Activated CD4-positive, alpha-beta T cell treated with anti-CD3 and anti-CD28 coated beads for 36 hours (primary cell): ENCODE measurements at regions not wholly inside any gene's neighbourhood (a gene's known extent, or its start where the extent isn't known, plus 50 kb on each side); places are given as distances from the start of the nearest gene placed in this dataset.

Experiments
- ATAC-seq: fragments of 200-7000 bp; cut with Tn5 transposase; one replicate; pipeline ENCODE4 v1.10.0; 2021; ENCODE audit warnings: mild to moderate bottlenecking, moderate library complexity
- CTCF ChIA-PET: fragments of 350-600 bp; sonication (Branson Sonifier 250); formaldehyde crosslinking; loops from one replicate; lab custom pipeline; 2021; ENCODE audit warnings: antibody characterized with exemption; lab: Charles Lee
- POLR2A ChIA-PET: fragments of 350-600 bp; sonication (Branson Sonifier 250); formaldehyde crosslinking; loops from one replicate; lab custom pipeline; 2021; ENCODE audit warnings: antibody characterized with exemption, inconsistent platforms; lab: Charles Lee
- DNase-seq: peaks from one replicate; pipeline ENCODE4 v3.0.0-alpha.2; 2020
- H3K27ac Mint-ChIP-seq: one replicate; pipeline ENCODE4 v1.8.0; 2021; ENCODE audit warnings: mixed read lengths
- H3K27me3 Mint-ChIP-seq: one replicate; pipeline ENCODE4 v1.8.0; 2021; ENCODE audit warnings: mixed read lengths
- H3K36me3 Mint-ChIP-seq: one replicate; pipeline ENCODE4 v1.8.0; 2021; ENCODE audit warnings: low read depth, mixed read lengths
- H3K4me1 Mint-ChIP-seq: one replicate; pipeline ENCODE4 v1.8.0; 2021; ENCODE audit warnings: mixed read lengths
- H3K4me3 Mint-ChIP-seq: one replicate; pipeline ENCODE4 v1.8.0; 2021; ENCODE audit warnings: mild to moderate bottlenecking, moderate library complexity, mixed read lengths
- H3K9me3 Mint-ChIP-seq: one replicate; pipeline ENCODE4 v1.8.0; 2021; ENCODE audit warnings: low read depth, mixed read lengths
- intact Hi-C, 2 experiments: fragments of 100-400 bp; cut with DNase I in 1 of 2; cut with micrococcal nuclease in 1 of 2; formaldehyde crosslinking; loops; one replicate each; pipeline versions ENCODE4 v1.14.2 to v1.15.1; 2022 to 2024; cut with DNase I, micrococcal nuclease

DNA sequence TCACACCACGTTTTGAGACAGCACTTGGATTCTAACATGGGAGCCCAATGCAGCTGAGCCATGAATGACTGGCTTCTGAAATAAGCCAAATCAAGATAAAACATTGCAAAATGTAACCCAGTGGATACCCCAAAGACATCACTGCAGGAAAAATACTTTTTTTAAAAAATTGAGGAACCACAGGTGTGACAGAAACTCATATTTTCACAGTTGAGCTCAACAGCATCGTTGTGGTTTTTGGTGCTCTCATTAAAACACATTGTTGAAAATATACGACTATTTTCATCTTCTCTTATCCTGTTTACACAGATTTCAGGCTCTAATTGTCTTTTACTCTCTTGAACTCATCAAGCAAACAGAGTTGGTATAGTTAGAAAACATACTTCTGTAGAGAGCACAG lies 429.3 kb upstream of the VRK2 start:
- POLR2A ChIA-PET = no interaction called here
- Mint-ChIP-seq H3K4me1 (no peaks in the 10 kb centered on the region), H3K36me3 (no peaks in the 10 kb centered on the region), H3K27ac (no peak overlapping the region), H3K9me3 (peaks cover 2% of the 10 kb centered on the region), H3K27me3 (no peaks in the 10 kb centered on the region), H3K4me3 (no peak overlapping the region)
- no peak for DNase-seq
- CTCF ChIA-PET = no interaction called here
- no peak for ATAC-seq
- intact Hi-C loops = no loop called here

DNA sequence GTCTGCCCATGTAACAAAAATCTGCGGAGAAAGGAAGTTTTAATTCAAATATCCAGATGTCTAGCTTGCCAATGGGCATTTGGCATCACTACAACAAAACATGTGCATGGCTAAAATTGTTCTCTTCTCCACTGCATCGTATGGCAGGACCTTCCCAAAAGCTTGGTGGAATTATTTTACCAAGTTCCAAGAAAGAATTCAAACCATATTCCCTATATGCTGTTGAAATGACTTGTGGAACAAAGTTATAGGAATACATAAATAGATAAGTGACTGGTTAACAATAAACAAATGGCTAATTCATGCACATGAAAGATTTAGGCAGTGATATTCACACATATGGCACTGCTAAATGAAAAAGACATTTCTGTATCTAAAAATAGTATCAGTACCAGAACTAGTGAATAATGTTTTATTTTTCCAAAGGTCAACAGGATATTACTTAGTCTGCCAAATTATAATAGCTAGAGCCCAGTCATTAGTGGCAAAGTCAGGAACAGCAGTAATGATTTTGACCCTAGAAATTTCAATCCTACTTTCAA lies 425.4 kb upstream of the VRK2 start:
- DNase-seq = no peak
- intact Hi-C loops = no loop called here
- Mint-ChIP-seq H3K4me1 (no peaks in the 10 kb centered on the region), H3K27ac (no peak overlapping the region), H3K9me3 (peaks cover 2% of the 10 kb centered on the region), H3K36me3 (no peaks in the 10 kb centered on the region), H3K4me3 (no peak overlapping the region), H3K27me3 (no peaks in the 10 kb centered on the region)
- ATAC-seq = no peak
- CTCF ChIA-PET = interaction anchor here (1.1 kb wide), 1 partner anchor 35 kb away, joined by 3 read pairs; no protein-coding TSS in a partner anchor
- POLR2A ChIA-PET = no interaction called here

DNA sequence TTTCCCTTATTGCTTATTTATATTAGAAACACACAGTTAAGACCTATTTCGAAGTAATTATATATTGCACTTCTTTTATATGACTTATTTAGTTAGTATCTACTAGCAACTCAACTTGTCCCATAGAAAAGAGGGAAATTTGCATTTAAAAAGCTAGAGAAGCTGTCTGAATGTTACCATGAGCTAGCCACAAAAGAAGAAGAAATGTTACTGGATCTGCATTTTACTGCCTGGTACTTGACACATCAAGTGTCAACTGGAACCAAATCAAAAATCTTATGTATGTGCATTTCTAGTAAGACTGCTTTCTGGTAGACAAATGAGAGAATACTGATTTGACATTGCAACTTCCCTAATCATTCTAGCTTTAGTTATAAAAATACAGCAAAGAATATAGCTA lies 424.6 kb upstream of the VRK2 start:
- no peak for DNase-seq
- no peaks in the 10 kb centered on the region for H3K27me3 Mint-ChIP-seq
- no peaks in the 10 kb centered on the region for H3K4me1 Mint-ChIP-seq
- H3K36me3 Mint-ChIP-seq = no peaks in the 10 kb centered on the region
- no peak for ATAC-seq
- POLR2A ChIA-PET = no interaction called here
- intact Hi-C loops = no loop called here
- peaks cover 2% of the 10 kb centered on the region for H3K9me3 Mint-ChIP-seq
- no peak overlapping the region for H3K4me3 Mint-ChIP-seq
- H3K27ac Mint-ChIP-seq = no peak overlapping the region
- CTCF ChIA-PET = no interaction called here

DNA sequence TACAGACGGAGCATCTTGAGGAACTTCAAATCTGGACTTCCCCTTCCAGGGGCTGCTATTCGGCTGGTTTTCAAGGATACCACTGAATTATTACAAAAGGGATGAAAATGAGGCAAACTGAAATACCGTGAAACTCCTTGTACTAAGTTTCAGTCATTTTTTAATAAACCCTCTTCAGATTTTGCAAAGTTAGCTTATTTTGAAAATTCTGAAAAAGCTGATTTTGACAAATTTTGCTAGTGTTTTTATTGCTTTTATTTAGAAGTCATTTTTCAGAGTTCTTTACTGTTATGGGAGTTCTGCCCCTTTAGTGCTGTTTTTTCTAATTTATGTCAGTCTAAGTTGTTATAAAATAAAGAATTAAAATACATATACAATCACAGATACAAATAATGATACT lies 390.4 kb upstream of the VRK2 start:
- Mint-ChIP-seq H3K4me1 (no peaks in the 10 kb centered on the region), H3K27me3 (no peaks in the 10 kb centered on the region), H3K27ac (no peak overlapping the region), H3K4me3 (no peak overlapping the region), H3K36me3 (no peaks in the 10 kb centered on the region), H3K9me3 (peaks cover 15% of the 10 kb centered on the region)
- DNase-seq (no peak), ATAC-seq (no peak)
- intact Hi-C loops = no loop called here
- ChIA-PET POLR2A (no interaction called here), CTCF (no interaction called here)

DNA sequence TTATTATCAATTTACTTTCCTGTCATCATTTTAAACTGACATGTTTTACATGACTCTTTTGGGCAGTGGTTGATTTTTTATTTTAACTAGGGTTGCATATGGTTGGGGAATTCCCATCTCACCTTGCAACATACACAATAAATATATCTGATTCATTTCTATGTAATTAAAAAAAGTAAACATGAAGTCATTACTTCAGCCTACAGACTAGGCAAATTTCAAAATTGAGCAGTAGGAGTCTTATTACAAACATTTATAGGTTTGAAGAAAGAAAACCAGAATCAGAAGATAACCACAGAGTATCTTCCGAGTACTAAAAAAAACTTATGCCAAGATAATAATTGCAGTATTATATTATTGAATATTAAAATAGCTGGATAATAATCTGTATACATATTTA lies 377.0 kb upstream of the VRK2 start:
- no peaks in the 10 kb centered on the region for H3K36me3 Mint-ChIP-seq
- H3K4me3 Mint-ChIP-seq = no peak overlapping the region
- H3K9me3 Mint-ChIP-seq = no peaks in the 10 kb centered on the region
- no peaks in the 10 kb centered on the region for H3K4me1 Mint-ChIP-seq
- ATAC-seq (no peak), DNase-seq (no peak)
- CTCF ChIA-PET = no interaction called here
- no peak overlapping the region for H3K27ac Mint-ChIP-seq
- POLR2A ChIA-PET = no interaction called here
- intact Hi-C loops = no loop called here
- H3K27me3 Mint-ChIP-seq = no peaks in the 10 kb centered on the region

DNA sequence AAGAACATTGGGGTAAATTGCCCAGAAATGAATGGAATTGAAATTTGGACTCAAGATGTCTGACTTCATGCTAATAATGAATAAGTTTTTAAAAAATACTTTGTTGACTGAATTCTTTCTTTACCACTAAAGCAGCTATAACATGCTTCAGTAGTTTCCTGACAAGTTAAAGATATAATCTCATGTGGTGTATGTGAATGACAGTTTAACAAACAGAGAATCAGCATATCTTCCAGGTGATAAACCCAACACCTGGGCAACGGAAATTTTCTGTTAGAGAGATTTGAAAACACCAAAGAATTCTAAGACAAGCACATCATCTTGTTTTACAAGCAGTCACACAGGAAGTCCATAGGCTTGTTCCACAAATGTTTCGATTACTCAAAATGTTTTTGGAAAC lies 372.6 kb upstream of the VRK2 start:
- intact Hi-C loops = no loop called here
- Mint-ChIP-seq H3K9me3 (no peaks in the 10 kb centered on the region), H3K27ac (no peak overlapping the region), H3K36me3 (no peaks in the 10 kb centered on the region), H3K27me3 (no peaks in the 10 kb centered on the region), H3K4me3 (no peak overlapping the region), H3K4me1 (no peaks in the 10 kb centered on the region)
- CTCF ChIA-PET = no interaction called here
- POLR2A ChIA-PET = no interaction called here
- no peak for ATAC-seq
- DNase-seq = no peak

DNA sequence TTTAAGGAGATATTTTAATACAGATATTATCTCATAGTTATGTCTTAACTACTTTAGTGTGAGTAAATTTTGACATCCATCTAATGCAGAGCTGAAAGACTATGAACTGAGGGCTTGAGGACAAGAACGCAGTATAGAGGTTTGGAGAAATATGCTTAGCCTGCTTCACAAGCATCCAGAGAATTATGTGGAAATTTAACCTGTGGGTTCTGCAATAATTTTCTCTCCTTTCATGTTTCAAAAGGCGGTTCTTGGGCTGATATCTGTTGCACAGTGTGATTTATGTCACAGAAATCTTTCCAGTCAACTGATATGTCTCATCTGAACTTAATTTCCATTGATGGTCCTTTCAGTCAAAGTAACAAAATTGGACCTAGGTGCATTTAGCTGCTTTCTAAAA lies 371.9 kb upstream of the VRK2 start:
- intact Hi-C loops = no loop called here
- Mint-ChIP-seq H3K4me3 (no peak overlapping the region), H3K27ac (no peak overlapping the region), H3K27me3 (no peaks in the 10 kb centered on the region), H3K36me3 (no peaks in the 10 kb centered on the region), H3K9me3 (no peaks in the 10 kb centered on the region), H3K4me1 (no peaks in the 10 kb centered on the region)
- ATAC-seq (no peak), DNase-seq (no peak)
- ChIA-PET CTCF (no interaction called here), POLR2A (no interaction called here)

DNA sequence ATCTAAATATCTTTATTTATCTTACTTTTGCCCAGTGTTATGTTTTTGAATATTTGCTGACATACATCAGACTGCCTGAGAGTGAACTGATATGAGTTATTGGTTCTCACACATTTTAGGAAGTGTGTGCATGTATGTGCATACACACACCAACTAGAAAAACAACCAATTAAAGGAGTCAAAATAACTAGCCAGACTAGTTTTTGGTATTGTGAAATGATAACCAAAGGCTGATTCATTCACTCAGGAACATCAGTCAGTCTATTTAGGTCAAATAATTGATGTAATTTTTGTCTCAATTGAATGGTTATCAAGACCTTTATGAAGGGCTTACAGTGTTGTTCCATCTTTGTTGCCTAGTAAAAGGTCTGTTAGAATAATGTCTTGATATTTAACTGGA lies 369.3 kb upstream of the VRK2 start:
- H3K4me3 Mint-ChIP-seq = no peak overlapping the region
- POLR2A ChIA-PET = no interaction called here
- DNase-seq (no peak), ATAC-seq (no peak)
- CTCF ChIA-PET = no interaction called here
- H3K4me1 Mint-ChIP-seq = no peaks in the 10 kb centered on the region
- no peaks in the 10 kb centered on the region for H3K9me3 Mint-ChIP-seq
- H3K36me3 Mint-ChIP-seq = no peaks in the 10 kb centered on the region
- intact Hi-C loops = no loop called here
- no peaks in the 10 kb centered on the region for H3K27me3 Mint-ChIP-seq
- H3K27ac Mint-ChIP-seq = no peak overlapping the region

DNA sequence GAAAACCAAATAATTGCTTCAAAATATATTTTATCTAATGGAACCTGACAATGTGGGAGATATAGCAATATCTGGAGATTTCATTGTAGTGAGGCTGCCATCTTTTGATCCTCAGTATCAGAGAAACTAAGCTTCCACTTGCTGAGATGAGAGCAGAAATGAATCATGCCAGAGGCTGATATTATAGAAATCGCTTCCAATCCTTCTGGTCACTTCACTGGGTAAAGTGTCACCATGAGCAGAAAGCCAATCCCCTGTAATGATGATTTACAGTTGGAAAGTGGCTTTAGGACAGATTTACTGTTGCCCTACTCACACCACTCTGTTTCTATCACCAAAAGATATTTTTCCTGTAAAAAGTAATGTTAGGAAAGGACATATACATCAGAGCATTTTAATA lies 365.0 kb upstream of the VRK2 start:
- DNase-seq = no peak
- ATAC-seq = no peak
- H3K27me3 Mint-ChIP-seq = no peaks in the 10 kb centered on the region
- H3K27ac Mint-ChIP-seq = no peak overlapping the region
- POLR2A ChIA-PET = no interaction called here
- CTCF ChIA-PET = no interaction called here
- intact Hi-C loops = no loop called here
- H3K36me3 Mint-ChIP-seq = no peaks in the 10 kb centered on the region
- no peaks in the 10 kb centered on the region for H3K9me3 Mint-ChIP-seq
- H3K4me1 Mint-ChIP-seq = no peaks in the 10 kb centered on the region
- no peak overlapping the region for H3K4me3 Mint-ChIP-seq

DNA sequence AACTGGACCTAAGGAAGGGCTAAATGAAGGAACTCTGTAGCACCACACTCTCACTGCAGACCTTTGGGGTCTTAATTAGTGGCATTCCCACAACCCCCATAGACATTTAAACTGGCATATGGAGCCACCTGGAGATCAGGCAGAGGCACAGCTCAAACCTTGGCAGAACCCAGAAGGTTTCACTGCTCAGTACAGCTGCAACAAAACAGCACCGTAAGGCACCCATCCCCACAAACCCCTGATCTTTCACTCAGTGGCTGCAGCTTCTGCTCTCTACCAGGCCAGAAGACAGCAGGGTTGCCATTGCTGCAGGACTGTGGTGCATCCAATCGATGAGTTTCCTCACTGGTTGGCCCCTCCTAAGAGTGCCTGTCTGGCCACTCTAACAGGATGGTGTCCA lies 361.6 kb upstream of the VRK2 start:
- H3K4me1 Mint-ChIP-seq = no peaks in the 10 kb centered on the region
- DNase-seq (no peak), ATAC-seq (no peak)
- intact Hi-C loops = no loop called here
- H3K9me3 Mint-ChIP-seq = peaks cover 11% of the 10 kb centered on the region
- ChIA-PET CTCF (no interaction called here), POLR2A (no interaction called here)
- no peaks in the 10 kb centered on the region for H3K27me3 Mint-ChIP-seq
- H3K27ac Mint-ChIP-seq = no peak overlapping the region
- no peak overlapping the region for H3K4me3 Mint-ChIP-seq
- H3K36me3 Mint-ChIP-seq = no peaks in the 10 kb centered on the region

DNA sequence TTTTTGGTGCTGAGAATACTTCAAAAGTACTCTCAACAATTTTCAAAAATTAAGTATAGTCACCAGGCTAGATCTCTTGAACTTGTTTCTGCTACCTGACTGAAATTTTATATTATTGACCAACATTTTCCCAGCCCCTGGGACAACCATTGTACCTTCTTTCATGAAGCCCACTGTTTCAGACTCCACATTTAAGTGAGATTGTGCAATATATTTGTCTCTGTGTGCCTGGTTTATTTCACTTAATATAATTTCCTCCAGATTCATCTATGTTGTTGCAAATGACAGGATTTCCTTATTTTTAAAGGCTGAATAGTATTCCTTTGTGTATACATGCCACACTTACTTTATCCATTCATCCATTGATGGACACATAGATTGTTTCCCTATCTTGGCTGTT lies 354.2 kb upstream of the VRK2 start:
- POLR2A ChIA-PET = no interaction called here
- ATAC-seq = no peak
- Mint-ChIP-seq H3K9me3 (peaks cover 16% of the 10 kb centered on the region), H3K27ac (no peak overlapping the region), H3K4me3 (no peak overlapping the region), H3K4me1 (no peaks in the 10 kb centered on the region), H3K36me3 (no peaks in the 10 kb centered on the region), H3K27me3 (no peaks in the 10 kb centered on the region)
- DNase-seq = no peak
- intact Hi-C loops = no loop called here
- CTCF ChIA-PET = no interaction called here

DNA sequence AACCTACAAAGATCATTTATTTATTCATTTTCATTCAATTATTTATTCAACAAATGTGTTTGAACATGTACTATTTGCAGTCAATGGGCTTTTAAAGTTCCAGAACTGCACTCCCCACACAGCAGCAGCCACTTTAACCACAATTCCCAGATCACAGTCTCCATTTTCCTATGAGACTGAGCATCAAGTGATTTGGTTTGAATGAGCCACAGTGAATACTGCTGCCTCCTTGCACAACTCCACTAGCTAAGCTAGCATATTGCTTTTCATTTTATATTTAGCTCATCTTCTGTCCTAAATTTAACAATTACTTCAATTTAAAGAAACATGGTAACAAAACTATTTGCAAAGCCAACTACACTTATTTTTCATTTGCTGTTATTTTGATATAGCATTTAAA lies 353.4 kb upstream of the VRK2 start:
- intact Hi-C loops = no loop called here
- H3K27me3 Mint-ChIP-seq = no peaks in the 10 kb centered on the region
- ChIA-PET POLR2A (no interaction called here), CTCF (interaction anchor here (0.7 kb wide), 1 partner anchor 810 kb away, joined by 3 read pairs; no protein-coding TSS in a partner anchor)
- H3K4me3 Mint-ChIP-seq = no peak overlapping the region
- H3K27ac Mint-ChIP-seq = no peak overlapping the region
- H3K9me3 Mint-ChIP-seq = peaks cover 16% of the 10 kb centered on the region
- no peaks in the 10 kb centered on the region for H3K4me1 Mint-ChIP-seq
- no peak for DNase-seq
- no peak for ATAC-seq
- H3K36me3 Mint-ChIP-seq = no peaks in the 10 kb centered on the region

DNA sequence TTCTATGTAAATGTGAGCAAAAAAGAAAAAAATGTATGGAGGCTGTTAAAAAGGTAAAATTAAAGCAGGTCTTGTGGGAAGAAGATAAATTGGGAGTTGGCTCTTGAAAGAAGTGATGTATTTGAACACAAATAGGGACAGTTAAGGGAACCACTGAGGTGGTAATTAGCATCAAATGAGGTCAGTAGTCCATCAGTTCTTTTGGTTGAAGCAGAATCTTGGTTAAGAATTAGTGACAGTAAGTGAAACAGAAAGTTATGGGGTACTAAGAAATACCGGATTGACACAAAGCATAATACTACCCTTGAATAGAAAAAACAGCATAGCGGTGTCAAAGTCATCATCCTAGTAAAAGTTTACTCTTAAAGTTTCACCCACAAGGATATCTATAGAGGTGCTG lies 352.6 kb upstream of the VRK2 start:
- intact Hi-C loops = no loop called here
- no peaks in the 10 kb centered on the region for H3K27me3 Mint-ChIP-seq
- ChIA-PET CTCF (interaction anchor here (0.7 kb wide), 1 partner anchor 810 kb away, joined by 3 read pairs; no protein-coding TSS in a partner anchor), POLR2A (no interaction called here)
- peaks cover 12% of the 10 kb centered on the region for H3K9me3 Mint-ChIP-seq
- DNase-seq (no peak), ATAC-seq (no peak)
- no peaks in the 10 kb centered on the region for H3K36me3 Mint-ChIP-seq
- no peak overlapping the region for H3K4me3 Mint-ChIP-seq
- H3K4me1 Mint-ChIP-seq = no peaks in the 10 kb centered on the region
- no peak overlapping the region for H3K27ac Mint-ChIP-seq
